Left colon (tissue), 2 donors: ENCODE measurements at regions not wholly inside any gene's neighbourhood (a gene's known extent, or its start where the extent isn't known, plus 50 kb on each side); places are given as distances from the start of the nearest gene placed in this dataset.

Experiments used
- ATAC-seq: fragments of 200-7000 bp; cut with Tn5 transposase; one replicate; pipeline ENCODE4 v1.9.1; 2020; ENCODE audit warnings: mild to moderate bottlenecking, moderate library complexity
- DNase-seq, 2 donors: peaks; one replicate each; pipeline ENCODE4 v3.0.0-alpha.2; 2020
- intact Hi-C, 2 donors: fragments of 100-400 bp; cut with DNase I in 1 of 2; cut with micrococcal nuclease in 1 of 2; formaldehyde crosslinking; loops; one replicate each; pipeline versions ENCODE4 v1.11.2 to v1.14.0; 2022; cut with DNase I, micrococcal nuclease
- donor health status: DM: no; HTN: no; CAD: no.
- donor health status: DM: yes; HTN: yes; CAD: no.

DNA sequence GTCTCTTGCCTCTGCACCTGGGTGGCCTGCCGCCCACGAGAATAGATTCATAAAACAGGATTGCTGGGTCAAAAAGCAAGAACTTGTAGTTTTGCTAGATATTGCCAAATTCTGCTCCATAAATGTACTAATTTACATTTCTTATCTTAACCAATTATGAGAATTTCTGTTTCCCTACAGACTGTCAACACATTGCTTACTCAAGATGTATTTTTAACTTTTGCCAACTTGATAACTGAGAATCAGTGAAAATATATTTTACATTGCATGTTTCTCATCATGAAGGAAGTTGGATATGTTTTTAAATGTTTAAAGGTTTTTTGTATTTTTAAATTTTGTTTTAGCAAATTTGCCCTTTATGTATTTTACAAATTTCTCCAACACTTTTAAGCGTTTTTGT lies 664.8 kb downstream of the MMUT start:
- DNase-seq (no peak), ATAC-seq (no peak)
- intact Hi-C loops, result no loop called here

DNA sequence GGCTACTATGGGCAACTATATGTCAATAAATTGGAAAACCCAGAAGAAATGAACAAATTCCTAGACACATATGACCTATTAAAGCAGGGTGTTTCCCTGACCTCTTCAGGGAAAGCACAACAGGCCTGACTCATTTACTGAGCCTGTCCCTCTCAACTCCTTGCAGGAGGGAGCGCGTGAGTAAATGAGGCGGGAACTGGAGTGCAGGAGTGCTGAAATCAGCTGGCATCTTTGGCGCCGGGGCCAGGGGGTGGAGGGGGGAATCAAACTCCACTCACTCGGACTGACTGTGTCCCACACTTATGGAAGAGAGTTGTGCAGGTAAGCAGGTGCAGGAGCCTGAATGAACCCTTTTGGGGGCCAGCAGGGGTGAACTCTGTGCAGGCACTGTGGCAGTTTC lies 671.2 kb upstream of the PTCHD4 start:
- ATAC-seq (peak; percentile 44), DNase-seq (no peak)
- intact Hi-C loops, result no loop called here

DNA sequence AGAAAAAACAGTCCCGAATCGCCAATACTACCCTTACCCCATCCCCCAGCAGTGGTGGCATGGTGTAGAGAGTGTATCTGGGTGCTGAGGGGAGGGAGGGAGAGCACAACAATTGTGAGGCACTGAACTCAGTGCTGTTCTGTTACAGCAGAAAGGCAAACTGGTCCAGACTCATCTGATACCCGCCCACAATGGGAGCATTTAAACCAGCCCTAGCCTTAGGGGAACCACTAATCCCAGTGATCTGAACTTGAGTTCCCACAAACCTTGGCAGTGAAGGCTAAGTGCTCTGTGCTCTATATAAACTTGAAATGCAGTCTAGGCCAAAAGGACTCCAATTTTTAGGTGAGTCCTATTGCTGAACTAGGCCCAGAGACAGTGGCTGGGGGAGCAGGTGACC lies 666.4 kb upstream of the PTCHD4 start:
- DNase-seq (no peak), ATAC-seq (no peak)
- intact Hi-C loops, result no loop called here

DNA sequence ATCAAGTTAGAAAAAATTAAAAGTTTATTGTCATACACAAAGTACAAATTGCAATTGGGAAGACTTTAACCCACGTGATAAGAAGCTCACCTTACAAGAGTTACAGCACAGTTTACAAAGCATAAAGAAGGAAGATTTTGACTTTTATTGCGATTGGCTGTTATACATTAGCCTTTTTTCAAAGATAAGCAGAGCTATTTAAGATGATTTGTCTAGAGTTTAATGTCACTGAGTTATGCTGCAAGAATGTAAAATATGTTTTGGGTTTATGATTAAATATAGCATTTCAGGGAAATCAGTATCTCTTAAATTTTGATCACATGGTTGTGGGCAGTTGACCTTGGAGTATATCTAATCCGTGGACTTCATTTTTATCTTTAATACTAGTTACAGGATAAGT lies 664.2 kb upstream of the PTCHD4 start:
- intact Hi-C loops, result no loop called here
- DNase-seq (no peak), ATAC-seq (peak; percentile 80)

DNA sequence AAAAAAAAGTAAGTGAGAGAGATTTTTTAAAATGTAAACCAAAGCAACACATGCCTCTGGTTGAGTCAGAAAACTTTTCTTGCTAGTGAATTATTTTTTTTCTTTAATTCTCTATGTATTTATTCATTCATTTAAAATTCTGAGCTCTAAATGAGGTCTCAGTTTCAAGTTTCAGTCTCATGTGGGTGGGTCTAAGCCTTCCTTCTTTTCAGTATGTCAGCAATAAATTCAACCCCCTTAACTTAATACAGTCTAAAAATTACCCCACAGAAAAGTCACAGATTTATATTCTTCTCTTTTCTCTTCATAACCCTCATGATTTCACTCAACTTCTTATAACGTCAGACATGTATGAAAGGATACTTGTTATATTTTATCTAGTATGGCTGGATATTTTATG lies 663.3 kb upstream of the PTCHD4 start:
- intact Hi-C loops, result no loop called here
- ATAC-seq (no peak), DNase-seq (no peak)

DNA sequence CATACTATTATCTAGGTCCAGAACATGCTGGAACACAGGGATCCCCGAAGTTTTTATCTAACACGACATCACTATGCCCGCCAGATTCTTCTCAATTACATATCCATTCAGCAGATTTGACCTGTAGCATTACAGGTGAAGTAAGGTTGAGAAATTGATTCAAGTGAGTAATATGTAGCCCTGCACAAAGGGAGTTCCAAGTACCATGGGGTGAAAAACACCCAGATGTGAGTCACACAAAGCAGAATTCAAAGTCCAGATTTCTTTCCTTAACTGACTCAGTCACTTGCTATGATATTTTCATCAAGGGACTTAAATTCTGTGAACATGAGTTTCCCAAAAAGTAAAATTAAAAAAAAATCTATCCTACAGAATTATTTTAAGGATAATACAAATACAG lies 655.4 kb upstream of the PTCHD4 start:
- ATAC-seq (peak; percentile 87), DNase-seq (no peak)
- intact Hi-C loops, result no loop called here

DNA sequence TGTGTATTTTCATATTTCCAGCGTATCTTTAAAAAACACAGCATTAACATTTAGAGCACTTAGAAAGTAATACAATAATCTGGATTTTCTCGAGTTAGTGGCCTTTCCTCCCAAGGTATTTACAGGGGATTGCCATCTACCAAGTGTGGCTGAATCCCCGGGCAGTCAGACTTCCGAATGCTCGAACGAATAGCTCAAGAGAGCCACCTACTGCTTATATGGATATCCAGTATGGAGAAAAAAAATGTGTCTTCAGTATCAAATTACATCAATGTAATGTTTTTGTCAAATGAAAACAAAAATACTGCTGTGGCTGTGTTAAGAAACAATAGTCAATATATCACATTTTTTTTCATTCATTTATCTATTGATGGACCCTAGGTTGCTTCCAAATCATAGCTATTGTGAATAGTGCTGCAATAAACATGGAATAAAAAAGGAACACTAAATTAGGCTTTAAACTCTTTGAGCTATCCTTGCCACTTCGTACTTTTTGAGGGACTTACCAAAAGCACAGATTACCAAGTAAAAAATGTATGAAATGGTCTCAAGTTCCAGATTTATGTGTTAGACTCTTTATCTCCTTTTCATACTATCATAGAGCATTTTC lies 654.5 kb upstream of the PTCHD4 start:
- DNase-seq (no peak), ATAC-seq (peak; percentile 65)

DNA sequence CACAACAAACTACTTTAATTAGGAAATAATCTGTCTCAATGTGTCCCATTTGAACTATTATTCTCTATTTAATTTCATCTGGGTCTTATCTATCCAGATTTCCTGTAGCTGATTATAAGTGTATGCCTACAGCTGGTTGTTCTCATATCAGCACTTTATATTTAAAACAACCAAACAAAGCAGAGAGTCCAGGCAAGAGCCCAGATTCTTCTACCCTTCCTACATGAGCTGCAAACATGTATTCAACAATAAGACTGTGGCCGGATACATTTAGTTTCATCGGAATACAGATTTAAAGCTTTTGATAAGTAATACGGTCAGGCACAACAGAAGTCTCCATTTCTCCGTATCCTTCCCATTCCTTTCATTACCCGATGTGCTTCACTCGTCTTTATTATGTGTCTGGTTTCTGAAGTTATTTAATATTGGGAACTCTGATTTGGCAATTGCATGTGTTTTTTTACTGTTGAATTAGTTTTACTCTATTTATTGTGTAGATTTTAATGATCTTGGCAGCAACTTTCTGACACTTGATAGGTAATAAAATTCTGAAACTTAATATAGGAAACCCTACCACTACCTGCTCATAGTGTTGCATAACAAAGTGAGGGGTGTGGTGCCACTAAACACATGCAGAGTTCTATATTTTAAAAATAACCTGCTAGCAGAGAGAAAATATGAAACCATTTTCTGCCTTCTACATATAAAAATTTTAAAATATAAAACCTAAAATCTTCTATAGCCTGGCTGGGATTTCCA lies 653.5 kb upstream of the PTCHD4 start:
- intact Hi-C loops, result no loop called here
- DNase-seq (no peak), ATAC-seq (no peak)

More for the DNA sequence above, 654.5 kb upstream of the PTCHD4 start:
- intact Hi-C loops, result no loop called here

DNA sequence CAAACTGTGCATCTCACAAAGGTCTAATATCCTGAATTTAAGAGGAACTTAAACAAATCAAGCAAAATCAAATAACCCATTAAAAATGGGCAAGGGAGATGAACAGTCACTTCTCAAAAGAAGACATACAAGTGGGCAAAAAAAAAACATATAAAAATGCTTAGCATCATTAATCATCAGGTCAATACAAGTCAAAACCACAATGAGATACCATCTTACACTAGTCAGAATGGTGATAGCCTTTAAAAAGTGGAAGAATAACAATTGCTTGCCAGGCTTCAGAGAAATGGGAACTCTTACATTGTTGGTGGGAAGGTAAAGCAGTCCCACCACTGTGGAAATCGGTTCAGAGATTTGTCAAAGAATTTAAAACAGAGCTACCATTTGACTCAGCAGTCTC lies 646.7 kb upstream of the PTCHD4 start:
- intact Hi-C loops, result no loop called here
- DNase-seq (no peak), ATAC-seq (no peak)

DNA sequence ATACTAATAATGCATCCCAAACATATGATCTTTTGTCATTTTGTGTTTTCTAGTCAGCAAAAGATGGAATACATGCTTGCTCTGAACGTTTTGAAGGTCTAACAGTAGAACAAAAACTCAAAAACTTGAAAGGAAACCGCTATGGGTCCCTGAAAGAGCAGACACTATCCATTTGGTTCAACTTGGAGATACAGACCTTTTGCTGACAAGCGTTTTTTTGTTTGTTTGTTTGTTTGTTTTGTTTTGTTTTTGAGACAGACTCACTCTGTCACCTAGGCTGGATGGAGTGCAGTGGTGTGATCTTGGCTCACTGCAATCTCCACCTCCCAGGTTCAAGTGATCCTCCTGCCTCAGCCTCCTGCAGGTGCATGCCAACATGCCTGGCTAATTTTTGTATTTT lies 644.3 kb upstream of the PTCHD4 start:
- intact Hi-C loops, result no loop called here
- DNase-seq, result no peak
- no peak for ATAC-seq

DNA sequence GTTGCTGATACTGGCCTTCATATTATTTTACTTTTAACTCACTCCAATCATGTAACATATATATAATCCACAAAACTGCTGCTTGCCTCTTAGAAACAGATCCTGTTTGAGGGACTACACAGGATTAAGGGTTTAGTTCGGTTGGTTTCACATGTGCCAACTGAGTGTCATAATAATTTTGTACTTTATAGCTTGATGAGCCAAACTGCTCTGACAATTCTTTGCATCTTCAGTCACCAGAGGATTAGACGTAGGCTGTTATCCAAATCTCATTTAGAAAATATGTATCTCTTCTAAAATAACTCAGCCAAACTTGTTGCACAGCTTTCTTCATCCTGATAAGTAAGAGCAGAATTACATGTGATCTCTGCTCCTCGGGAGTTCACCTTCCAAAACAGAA lies 643.6 kb upstream of the PTCHD4 start:
- ATAC-seq (no peak), DNase-seq (no peak)
- intact Hi-C loops, result no loop called here

DNA sequence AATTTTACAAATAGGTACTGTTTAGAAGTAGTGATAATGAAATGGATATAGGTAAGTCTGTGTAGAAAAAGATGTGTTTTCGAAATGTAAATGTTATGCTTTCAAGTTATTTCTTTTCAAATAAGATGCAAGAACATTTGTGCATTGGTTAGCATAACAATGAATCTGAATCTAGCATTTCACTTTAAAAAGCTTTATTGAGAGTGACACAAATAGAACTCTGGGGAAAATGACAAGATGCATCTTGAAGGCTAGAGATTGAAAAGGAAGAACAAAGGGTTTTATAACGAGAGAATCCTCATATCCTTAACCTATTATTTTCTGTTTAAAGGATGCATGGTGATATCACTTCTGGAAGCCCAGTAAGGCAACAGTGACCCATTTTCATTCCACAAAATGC lies 639.9 kb upstream of the PTCHD4 start:
- ATAC-seq (no peak), DNase-seq (no peak)
- intact Hi-C loops, result no loop called here

DNA sequence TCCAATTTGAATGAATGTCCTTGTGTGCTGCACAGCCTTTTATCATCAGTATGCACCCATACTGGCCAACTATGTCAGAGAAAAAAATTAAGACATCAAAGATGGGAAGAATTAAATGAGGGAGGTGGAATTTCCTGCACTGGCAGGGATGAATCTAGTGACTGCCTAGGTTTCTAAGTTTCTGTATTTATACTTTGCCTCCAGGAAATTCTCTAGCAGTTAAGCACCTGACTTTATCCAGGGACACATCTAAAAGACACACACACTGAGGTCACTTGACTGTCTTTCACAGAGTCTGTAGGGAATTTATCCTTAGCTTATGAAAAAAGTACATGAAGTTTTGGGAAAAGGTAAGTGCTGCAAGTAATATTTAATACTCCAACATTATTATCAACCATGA lies 636.5 kb upstream of the PTCHD4 start:
- DNase-seq (no peak), ATAC-seq (no peak)
- intact Hi-C loops, result no loop called here

DNA sequence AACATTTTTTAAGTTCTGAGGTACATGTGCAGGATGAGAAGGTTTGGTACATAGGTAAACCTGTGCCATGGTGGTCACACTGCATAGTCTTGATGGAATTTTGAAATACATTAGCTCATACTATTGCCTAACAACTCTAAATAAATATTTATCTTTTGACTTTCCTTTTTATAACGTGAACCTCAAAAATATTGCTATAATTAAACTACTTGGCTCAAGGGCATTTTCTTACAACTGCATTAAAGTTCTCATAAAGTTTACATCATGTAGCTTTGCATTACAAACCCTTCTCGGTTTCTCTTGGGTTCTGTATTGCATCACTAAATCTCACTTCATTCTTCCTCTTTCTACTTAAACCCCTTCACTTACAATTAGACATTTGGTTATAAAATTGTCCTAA lies 636.0 kb upstream of the PTCHD4 start:
- ATAC-seq (no peak), DNase-seq (no peak)
- intact Hi-C loops, result no loop called here

DNA sequence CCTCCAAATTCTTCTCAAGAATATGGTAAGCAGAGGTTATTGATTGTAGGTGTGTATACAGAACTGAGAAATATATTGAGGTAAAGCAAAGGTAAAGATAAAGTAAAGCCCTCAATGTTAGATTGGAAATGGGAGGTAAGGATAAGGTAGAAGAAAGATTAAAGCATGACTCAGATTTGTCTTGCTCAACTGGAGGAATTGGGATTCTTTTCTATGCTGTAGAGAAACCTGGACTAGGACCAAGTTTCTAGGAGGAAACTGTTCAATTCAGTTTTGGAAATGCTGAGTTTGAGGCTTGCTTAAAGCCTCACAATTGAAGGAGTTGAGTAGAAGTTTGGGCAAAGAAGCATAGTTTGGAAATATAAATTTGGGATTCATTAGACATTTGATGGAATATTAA lies 634.0 kb upstream of the PTCHD4 start:
- ATAC-seq, result no peak
- intact Hi-C loops, result no loop called here
- DNase-seq, result no peak

DNA sequence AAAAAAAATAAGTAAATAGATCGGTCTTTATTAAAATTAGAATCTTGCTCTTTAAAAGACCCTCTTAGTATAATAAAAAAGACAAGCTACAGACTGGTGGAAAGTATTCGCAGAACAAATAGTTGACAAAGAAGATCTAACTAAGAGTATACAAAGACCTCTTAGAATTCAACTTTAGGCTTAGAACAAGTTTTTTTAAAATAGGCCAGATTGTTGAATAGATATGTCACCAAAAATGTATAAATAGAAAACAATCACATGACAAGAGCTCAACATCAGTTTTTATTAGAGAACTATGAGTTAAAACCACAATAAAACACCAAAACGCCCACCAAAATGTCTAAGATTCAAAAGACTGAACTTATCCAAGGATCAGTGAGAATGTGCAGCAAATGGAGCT lies 632.7 kb upstream of the PTCHD4 start:
- ATAC-seq, result no peak
- intact Hi-C loops, result no loop called here
- DNase-seq, result no peak

DNA sequence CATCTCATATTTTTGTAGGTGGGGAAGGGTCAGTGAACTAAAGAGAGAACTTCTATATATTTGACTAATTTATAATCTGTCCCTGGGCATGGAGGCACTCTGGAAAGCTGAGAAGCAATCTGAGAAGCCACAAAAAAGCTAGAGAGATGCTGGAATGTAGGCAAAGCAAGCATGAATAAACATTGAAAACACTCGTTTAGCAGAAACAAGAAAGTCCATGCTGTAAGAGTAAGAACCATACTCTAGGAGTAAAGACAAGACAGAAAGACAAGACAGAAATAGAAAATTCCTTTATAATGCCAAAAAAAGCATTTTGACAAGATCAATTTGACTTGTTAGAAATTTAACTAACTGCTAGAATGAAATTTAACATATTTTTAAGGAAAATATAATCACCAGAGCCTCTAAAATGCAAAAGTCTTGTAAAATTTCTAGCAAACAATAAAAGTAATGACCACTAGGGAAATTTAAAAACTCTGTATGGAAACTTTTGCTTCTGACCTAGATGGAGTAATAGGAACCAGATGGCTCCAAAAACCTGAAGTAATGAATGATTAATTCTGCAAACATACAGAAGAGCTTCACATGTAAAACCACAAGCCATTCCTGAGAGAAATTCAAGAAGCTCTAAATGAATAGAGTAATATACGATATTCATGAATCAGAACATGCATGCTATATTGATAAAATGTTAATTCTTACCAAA lies 625.7 kb upstream of the PTCHD4 start:
- no peak for DNase-seq
- no peak for ATAC-seq
- intact Hi-C loops, result no loop called here

DNA sequence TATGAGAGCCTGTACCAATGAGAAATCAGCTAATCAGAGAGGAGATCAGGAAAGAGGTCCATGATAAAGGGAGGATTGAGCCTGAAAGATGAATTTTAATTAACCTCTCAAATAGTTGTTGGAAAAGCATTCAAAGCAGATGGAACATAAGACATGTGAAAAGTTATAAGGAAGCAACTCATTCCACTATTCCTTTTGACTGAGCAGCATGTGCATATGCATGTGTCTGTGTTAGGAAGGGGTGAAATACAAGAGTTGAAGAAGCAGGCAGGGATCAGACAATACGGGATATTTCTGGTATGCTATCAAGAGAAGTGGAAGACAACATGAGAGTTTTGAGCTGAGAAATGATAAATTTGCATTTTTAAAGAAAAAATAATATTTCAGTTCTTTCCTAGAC lies 624.8 kb upstream of the PTCHD4 start:
- DNase-seq (no peak), ATAC-seq (no peak)
- intact Hi-C loops, result no loop called here

DNA sequence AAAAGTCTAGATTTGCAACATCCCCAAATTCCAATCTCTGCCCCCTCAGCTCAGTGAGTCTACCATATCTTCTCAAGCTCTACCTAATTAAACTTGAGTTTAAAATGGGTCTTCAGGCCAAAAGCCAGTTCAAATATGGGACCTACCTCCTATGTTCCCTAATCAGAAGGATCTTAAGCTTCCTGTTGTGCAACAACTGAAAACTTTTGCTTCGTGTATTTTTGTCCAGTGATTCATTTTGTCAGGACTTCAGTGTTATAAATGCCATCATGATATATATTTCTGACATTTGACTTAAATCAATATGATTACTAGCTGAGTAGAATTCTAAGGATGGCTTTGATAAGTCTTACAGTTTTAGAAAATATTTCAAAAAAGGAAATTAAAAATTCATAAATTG lies 622.6 kb upstream of the PTCHD4 start:
- intact Hi-C loops, result no loop called here
- DNase-seq, result no peak
- no peak for ATAC-seq

DNA sequence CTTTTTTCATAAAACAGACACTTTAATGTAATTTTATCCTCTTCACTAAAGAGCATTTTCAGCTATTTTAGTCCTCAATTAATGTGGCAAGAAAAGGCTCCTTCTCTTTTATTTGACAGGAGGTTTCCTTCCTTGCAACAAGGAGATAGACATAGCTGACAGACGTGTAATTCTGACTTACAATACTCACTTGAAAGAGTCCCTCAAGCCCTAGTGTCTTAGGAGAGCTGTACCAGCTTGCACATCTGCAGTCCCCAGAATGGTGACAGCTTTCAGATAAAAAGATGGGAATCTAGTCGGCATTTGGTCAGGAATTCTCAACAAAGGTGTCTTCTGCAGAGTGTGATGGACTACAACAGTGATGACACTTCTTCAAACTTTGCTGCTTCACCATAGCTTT lies 603.7 kb upstream of the PTCHD4 start:
- intact Hi-C loops, result no loop called here
- no peak for ATAC-seq
- no peak for DNase-seq

DNA sequence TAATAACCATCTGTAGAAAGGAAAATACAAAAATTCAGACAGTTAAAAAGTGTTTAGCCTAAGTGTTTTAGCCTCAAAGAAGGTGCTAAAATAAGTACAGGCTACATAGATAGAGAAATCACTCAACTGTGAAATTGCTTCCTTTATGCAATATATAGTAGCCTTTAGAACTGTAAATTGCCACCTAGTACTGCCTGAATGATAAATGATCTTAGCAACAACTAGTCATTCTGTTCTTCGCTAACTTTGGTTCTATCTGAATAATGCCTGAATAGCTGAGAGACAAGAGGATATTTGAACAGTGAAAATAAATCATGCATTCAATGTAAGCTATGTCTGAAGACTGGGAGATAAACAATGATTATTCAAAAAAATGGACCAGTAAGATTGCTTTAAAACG lies 603.3 kb upstream of the PTCHD4 start:
- no peak for DNase-seq
- ATAC-seq, result no peak
- intact Hi-C loops, result no loop called here
